Adrenal gland (tissue), 9 donors: ENCODE measurements at regions not wholly inside any gene's neighbourhood (a gene's known extent, or its start where the extent isn't known, plus 50 kb on each side); places are given as distances from the start of the nearest gene placed in this dataset.

Experiments
- DNase-seq, 7 donors: peaks; one replicate each; pipeline ENCODE4 v3.0.0-alpha.2; 2019 to 2020
- H3K27ac ChIP-seq, 5 donors: fragments of 200-600 bp; sonication (generic) in 4 of 5; 1 replicate in 3 of 5; 2 replicates in 2 of 5; pipeline versions ENCODE4 v1.5.1 to v1.8.0; 2016 to 2020; ENCODE audit warnings: mild to moderate bottlenecking in 1 of 5
- H3K27me3 ChIP-seq: fragments of 200-600 bp; 2 replicates; pipeline ENCODE4 v1.8.0; 2021
- H3K36me3 ChIP-seq, 2 donors: fragments of 200-600 bp; replicated peaks in 1 of 2; 1 replicate in 1 of 2; 2 replicates in 1 of 2; pipeline versions ENCODE4 v1.5.1 to v1.8.0; 2018 to 2022
- H3K4me1 ChIP-seq, 2 donors: fragments of 200-600 bp; replicated peaks in 1 of 2; 1 replicate in 1 of 2; 2 replicates in 1 of 2; pipeline versions ENCODE4 v1.5.1 to v1.8.0; 2018 to 2021
- H3K4me3 ChIP-seq, 4 donors: fragments of 200-600 bp; sonication (generic) in 3 of 4; one replicate each; pipeline ENCODE4 v1.5.1; 2016 to 2018
- H3K9me3 ChIP-seq, 3 donors: fragments of 200-600 bp; sonication (generic) in 1 of 3; replicated peaks in 1 of 3; 1 replicate in 2 of 3; 2 replicates in 1 of 3; pipeline versions ENCODE4 v1.5.1 to v1.8.0; 2016 to 2021
- POLR2A ChIP-seq, 2 donors: fragments of 450-650 bp; IDR thresholded peaks; one replicate each; pipeline ENCODE4 v1.6.1; 2017; ENCODE audit warnings: antibody characterized with exemption in 2 of 2, mild to moderate bottlenecking in 2 of 2, moderate library complexity in 1 of 2
- WGBS, 4 donors: extraction: QIAGEN DNeasy Blood & Tissue Kit in 2 of 4; methylation state at CpG; one replicate each; pipeline versions ENCODE4 v1.1.5 to v1.1.7; 2013 to 2017; 5-methylcytosine and 5-hydroxymethylcytosine counted together
- intact Hi-C, 2 donors: fragments of 100-400 bp; cut with DNase I; formaldehyde crosslinking; loops; one replicate each; pipeline versions ENCODE4 v1.14.1 to v1.15.0; 2022 to 2023
- TF ChIP-seq, protein P1 (sequence below), 6 experiments: fragments of 450-650 bp in 4 of 6; fragments of 200-600 bp in 2 of 6; sonication (generic) in 1 of 6; IDR thresholded peaks; 1 replicate in 5 of 6; 2 replicates in 1 of 6; pipeline versions ENCODE4 v1.5.1 to v1.8.0; 2016 to 2021; ENCODE audit warnings: antibody characterized with exemption in 6 of 6, mild to moderate bottlenecking in 2 of 6, moderate library complexity in 1 of 6
- donor health status: healthy with polysubstance abuse.
- donor health status: Bipolar disorder and iron deficiency.
- donor health status: DM: yes; HTN: yes; CAD: no.
- donor health status: DM: no; HTN: no; CAD: no.
- donor health status: DM: no; HTN: no; CAD: no.

GRCh38 chr21:16370186-16370585 lies 640.4 kb downstream of the USP25 start:
- no peak overlapping the region for H3K4me3 ChIP-seq
- no peaks in the 10 kb centered on the region for H3K27me3 ChIP-seq
- TF ChIP-seq, protein P1, sequence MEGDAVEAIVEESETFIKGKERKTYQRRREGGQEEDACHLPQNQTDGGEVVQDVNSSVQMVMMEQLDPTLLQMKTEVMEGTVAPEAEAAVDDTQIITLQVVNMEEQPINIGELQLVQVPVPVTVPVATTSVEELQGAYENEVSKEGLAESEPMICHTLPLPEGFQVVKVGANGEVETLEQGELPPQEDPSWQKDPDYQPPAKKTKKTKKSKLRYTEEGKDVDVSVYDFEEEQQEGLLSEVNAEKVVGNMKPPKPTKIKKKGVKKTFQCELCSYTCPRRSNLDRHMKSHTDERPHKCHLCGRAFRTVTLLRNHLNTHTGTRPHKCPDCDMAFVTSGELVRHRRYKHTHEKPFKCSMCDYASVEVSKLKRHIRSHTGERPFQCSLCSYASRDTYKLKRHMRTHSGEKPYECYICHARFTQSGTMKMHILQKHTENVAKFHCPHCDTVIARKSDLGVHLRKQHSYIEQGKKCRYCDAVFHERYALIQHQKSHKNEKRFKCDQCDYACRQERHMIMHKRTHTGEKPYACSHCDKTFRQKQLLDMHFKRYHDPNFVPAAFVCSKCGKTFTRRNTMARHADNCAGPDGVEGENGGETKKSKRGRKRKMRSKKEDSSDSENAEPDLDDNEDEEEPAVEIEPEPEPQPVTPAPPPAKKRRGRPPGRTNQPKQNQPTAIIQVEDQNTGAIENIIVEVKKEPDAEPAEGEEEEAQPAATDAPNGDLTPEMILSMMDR (IDR thresholded peaks at IDR 0.05), result no peak
- TF ChIP-seq POLR2A (IDR thresholded peaks at IDR 0.05), result no peak
- H3K27ac ChIP-seq, result no peak overlapping the region
- intact Hi-C loops, result no loop called here
- WGBS, 4 donors, result 90 to 92% (median 90%) methylated on average over 10 of the region's 10 CpGs
- no peaks in the 10 kb centered on the region for H3K9me3 ChIP-seq
- H3K36me3 ChIP-seq, result no peaks in the 10 kb centered on the region
- H3K4me1 ChIP-seq, result no peaks in the 10 kb centered on the region
- DNase-seq, result no peak

- intact Hi-C loops, result no loop called here
Observed at GRCh38 chr21:16372586-16372985, 642.8 kb downstream of the USP25 start.

DNA sequence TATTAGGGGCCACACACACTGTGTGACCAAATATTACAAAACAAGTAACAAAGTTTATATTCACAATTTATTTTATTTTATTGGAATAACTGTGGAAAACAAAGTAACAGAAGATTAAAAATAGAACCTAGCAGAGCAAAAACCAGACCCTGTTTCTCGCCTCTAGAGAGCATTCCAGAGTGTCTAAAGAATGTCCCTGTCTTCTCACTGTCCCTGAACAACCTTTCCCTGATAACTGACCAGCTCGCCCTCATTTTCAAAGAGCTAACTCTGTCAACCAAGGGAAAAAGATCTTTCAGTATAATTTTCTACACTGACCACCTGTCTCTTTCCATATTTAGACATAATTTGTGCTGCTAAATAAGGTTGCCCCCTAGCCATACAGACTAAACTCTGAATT lies 646.9 kb downstream of the USP25 start:
- Histone ChIP-seq H3K9me3 (no peaks in the 10 kb centered on the region), H3K4me3 (no peak overlapping the region), H3K27ac (peak overlapping the region in 1 of 5 donors; percentile 38), H3K4me1 (peaks cover 0 to 9% of the 10 kb centered on the region in 2 donors), H3K36me3 (no peaks in the 10 kb centered on the region), H3K27me3 (no peaks in the 10 kb centered on the region)
- 35 to 59% (median 52%) methylated on average over 2 of the region's 2 CpGs for WGBS, 4 donors
- peak in 1 of 7 donors; percentile 5 for DNase-seq
- intact Hi-C loops, result no loop called here
- no peak for TF ChIP-seq POLR2A (IDR thresholded peaks at IDR 0.05)
- TF ChIP-seq, protein P1 (IDR thresholded peaks at IDR 0.05), result no peak

More at GRCh38 chr21:16372586-16372985, 642.8 kb downstream of the USP25 start:
- H3K9me3 ChIP-seq, result no peaks in the 10 kb centered on the region
- H3K36me3 ChIP-seq, result no peaks in the 10 kb centered on the region
- H3K4me3 ChIP-seq, result no peak overlapping the region
- H3K27ac ChIP-seq, result no peak overlapping the region
- peaks cover 0 to 6% of the 10 kb centered on the region in 2 donors for H3K4me1 ChIP-seq
- TF ChIP-seq, protein P1 (IDR thresholded peaks at IDR 0.05), result no peak
- no peak for TF ChIP-seq POLR2A (IDR thresholded peaks at IDR 0.05)
- H3K27me3 ChIP-seq, result no peaks in the 10 kb centered on the region
- DNase-seq, result no peak

- Histone ChIP-seq H3K4me3 (no peak overlapping the region), H3K27me3 (no peaks in the 10 kb centered on the region), H3K4me1 (peaks cover 0 to 9% of the 10 kb centered on the region in 2 donors), H3K27ac (peak overlapping the region in 1 of 5 donors; percentile 38), H3K9me3 (no peaks in the 10 kb centered on the region), H3K36me3 (no peaks in the 10 kb centered on the region)
- no peak for TF ChIP-seq POLR2A (IDR thresholded peaks at IDR 0.05)
- TF ChIP-seq, protein P1 (IDR thresholded peaks at IDR 0.05), result no peak
- intact Hi-C loops, result no loop called here
- 85 to 90% (median 87%) methylated on average over 6 of the region's 6 CpGs for WGBS, 4 donors
- no peak for DNase-seq
Observed at GRCh38 chr21:16377120-16377658, 647.4 kb downstream of the USP25 start.
